KMS-11 (cell line): ENCODE measurements at regions not wholly inside any gene's neighbourhood (a gene's known extent, or its start where the extent isn't known, plus 50 kb on each side); places are given as distances from the start of the nearest gene placed in this dataset.
A peak's percentile ranks its signal among the peaks of the same experiment; 100 is the strongest.

ENCODE experiments used
- H2AFZ ChIP-seq: fragments of 200-600 bp; sonication (generic); 2 replicates; pipeline ENCODE4 v1.6.1; 2016; ENCODE audit warnings: antibody characterized with exemption, mixed run types, low read depth
- H3K27ac ChIP-seq: fragments of 200-600 bp; sonication (generic); 2 replicates; pipeline ENCODE4 v1.6.1; 2016; ENCODE audit warnings: mild to moderate bottlenecking, mixed run types
- H3K27me3 ChIP-seq: fragments of 200-600 bp; sonication (generic); 2 replicates; pipeline ENCODE4 v1.6.1; 2017; ENCODE audit warnings: mild to moderate bottlenecking, low read depth, mixed run types, moderate library complexity; ENCODE audit not compliant: insufficient read depth
- H3K36me3 ChIP-seq: fragments of 200-600 bp; sonication (generic); 2 replicates; pipeline ENCODE4 v1.6.1; 2017; ENCODE audit warnings: mild to moderate bottlenecking, mixed run types; ENCODE audit not compliant: insufficient read depth
- H3K4me1 ChIP-seq: fragments of 200-600 bp; sonication (generic); 2 replicates; pipeline ENCODE4 v1.6.1; 2016; ENCODE audit warnings: mild to moderate bottlenecking, low read depth, mixed run types; ENCODE audit not compliant: poor library complexity, severe bottlenecking
- H3K4me2 ChIP-seq: fragments of 200-600 bp; sonication (generic); 2 replicates; pipeline ENCODE4 v1.7.0; 2016; ENCODE audit warnings: mild to moderate bottlenecking, mixed run types
- H3K4me3 ChIP-seq: fragments of 200-600 bp; sonication (generic); IDR thresholded peaks from 2 replicates; pipeline ENCODE4 v1.6.1; 2017; ENCODE audit warnings: low read depth, low read length, mixed read lengths; ENCODE audit not compliant: insufficient read depth
- H3K79me2 ChIP-seq: fragments of 200-600 bp; sonication (generic); 2 replicates; pipeline ENCODE4 v1.6.1; 2016; ENCODE audit warnings: low read depth, mixed run types; ENCODE audit not compliant: insufficient read depth
- H3K9ac ChIP-seq: fragments of 200-600 bp; sonication (generic); 2 replicates; pipeline ENCODE4 v1.6.1; 2016; ENCODE audit warnings: mild to moderate bottlenecking, mixed run types
- H4K20me1 ChIP-seq: fragments of 200-600 bp; sonication (generic); 2 replicates; pipeline ENCODE4 v1.6.1; 2016; ENCODE audit warnings: mild to moderate bottlenecking, mixed run types; ENCODE audit not compliant: insufficient read depth
- TF ChIP-seq, protein P1 (sequence below): fragments of 200-600 bp; sonication (generic); conservative IDR thresholded peaks from 2 replicates; pipeline ENCODE4 v1.6.1; 2017; ENCODE audit warnings: low read depth, mild to moderate bottlenecking, antibody characterized with exemption, low read length, moderate library complexity, mixed read lengths

DNA sequence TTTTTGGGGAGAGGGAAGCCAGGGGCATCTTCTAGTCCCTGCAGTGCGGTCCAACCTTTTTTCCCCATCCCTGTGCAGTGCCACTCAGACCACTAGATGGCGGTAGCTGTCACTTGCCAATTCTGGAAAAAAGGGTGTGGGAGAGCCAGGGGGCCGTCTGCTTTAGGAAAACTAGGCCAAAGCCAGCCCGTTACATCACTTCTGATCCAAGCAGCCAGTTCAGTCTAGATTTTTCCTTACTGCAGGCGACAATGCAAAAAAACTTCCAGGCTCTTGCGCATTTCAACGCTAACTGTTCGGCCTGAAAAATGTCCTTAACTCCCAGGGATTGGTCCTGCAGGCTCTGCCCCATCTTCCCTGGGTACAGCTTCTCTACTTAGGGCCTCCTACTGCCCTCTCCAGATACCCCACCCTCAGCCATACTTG lies 69.2 kb upstream of the CES5A start:
- Histone ChIP-seq H3K9ac (no peak overlapping the region), H4K20me1 (no peaks in the 10 kb centered on the region), H3K27me3 (no peaks in the 10 kb centered on the region), H3K79me2 (no peaks in the 10 kb centered on the region), H3K4me3 (no peak overlapping the region), H2AFZ (no peak overlapping the region), H3K36me3 (no peaks in the 10 kb centered on the region), H3K4me1 (no peaks in the 10 kb centered on the region), H3K4me2 (no peak overlapping the region), H3K27ac (no peak overlapping the region)
- TF ChIP-seq, protein P1, sequence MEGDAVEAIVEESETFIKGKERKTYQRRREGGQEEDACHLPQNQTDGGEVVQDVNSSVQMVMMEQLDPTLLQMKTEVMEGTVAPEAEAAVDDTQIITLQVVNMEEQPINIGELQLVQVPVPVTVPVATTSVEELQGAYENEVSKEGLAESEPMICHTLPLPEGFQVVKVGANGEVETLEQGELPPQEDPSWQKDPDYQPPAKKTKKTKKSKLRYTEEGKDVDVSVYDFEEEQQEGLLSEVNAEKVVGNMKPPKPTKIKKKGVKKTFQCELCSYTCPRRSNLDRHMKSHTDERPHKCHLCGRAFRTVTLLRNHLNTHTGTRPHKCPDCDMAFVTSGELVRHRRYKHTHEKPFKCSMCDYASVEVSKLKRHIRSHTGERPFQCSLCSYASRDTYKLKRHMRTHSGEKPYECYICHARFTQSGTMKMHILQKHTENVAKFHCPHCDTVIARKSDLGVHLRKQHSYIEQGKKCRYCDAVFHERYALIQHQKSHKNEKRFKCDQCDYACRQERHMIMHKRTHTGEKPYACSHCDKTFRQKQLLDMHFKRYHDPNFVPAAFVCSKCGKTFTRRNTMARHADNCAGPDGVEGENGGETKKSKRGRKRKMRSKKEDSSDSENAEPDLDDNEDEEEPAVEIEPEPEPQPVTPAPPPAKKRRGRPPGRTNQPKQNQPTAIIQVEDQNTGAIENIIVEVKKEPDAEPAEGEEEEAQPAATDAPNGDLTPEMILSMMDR: peak; percentile 91

- no peaks in the 10 kb centered on the region for H3K36me3 ChIP-seq
- TF ChIP-seq, protein P1: no peak
- no peak overlapping the region for H3K4me2 ChIP-seq
- H2AFZ ChIP-seq: no peak overlapping the region
- H3K79me2 ChIP-seq: no peaks in the 10 kb centered on the region
- H3K4me1 ChIP-seq: no peaks in the 10 kb centered on the region
- no peak overlapping the region for H3K27ac ChIP-seq
- no peak overlapping the region for H3K4me3 ChIP-seq
- H3K27me3 ChIP-seq: no peaks in the 10 kb centered on the region
- H4K20me1 ChIP-seq: no peaks in the 10 kb centered on the region
- no peak overlapping the region for H3K9ac ChIP-seq
Measured at GRCh38 chr16:55943267-55943666, 68.1 kb upstream of the CES5A start.

GRCh38 chr16:55942821-55943220 lies 67.6 kb upstream of the CES5A start:
- H3K4me1 ChIP-seq: no peaks in the 10 kb centered on the region
- no peak overlapping the region for H2AFZ ChIP-seq
- no peak overlapping the region for H3K4me3 ChIP-seq
- H3K27ac ChIP-seq: no peak overlapping the region
- no peaks in the 10 kb centered on the region for H3K79me2 ChIP-seq
- H3K27me3 ChIP-seq: no peaks in the 10 kb centered on the region
- H3K9ac ChIP-seq: no peak overlapping the region
- no peaks in the 10 kb centered on the region for H4K20me1 ChIP-seq
- no peaks in the 10 kb centered on the region for H3K36me3 ChIP-seq
- TF ChIP-seq, protein P1: no peak
- H3K4me2 ChIP-seq: no peak overlapping the region

DNA sequence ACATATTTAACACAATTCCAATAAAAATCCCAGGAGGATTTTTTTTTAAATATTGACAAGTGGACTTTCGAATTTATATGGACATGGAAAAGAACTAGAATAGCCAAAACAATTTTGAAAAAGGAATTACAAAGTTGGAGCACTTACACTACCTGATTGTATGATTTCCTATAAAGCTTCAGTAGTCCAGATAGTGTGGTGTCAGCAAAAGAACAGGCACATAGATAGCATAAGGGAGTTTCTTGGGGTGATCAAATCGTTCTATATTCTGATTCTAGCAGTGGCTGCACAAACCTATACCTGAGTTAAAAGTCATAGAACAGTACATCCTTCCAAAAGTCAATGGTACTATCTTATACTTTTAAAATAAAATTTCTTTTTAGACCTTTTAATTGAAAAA lies 66.4 kb upstream of the CES5A start:
- no peak overlapping the region for H3K9ac ChIP-seq
- no peaks in the 10 kb centered on the region for H3K4me1 ChIP-seq
- no peak overlapping the region for H3K27ac ChIP-seq
- H2AFZ ChIP-seq: no peak overlapping the region
- TF ChIP-seq, protein P1: no peak
- no peaks in the 10 kb centered on the region for H4K20me1 ChIP-seq
- H3K4me2 ChIP-seq: no peak overlapping the region
- H3K79me2 ChIP-seq: no peaks in the 10 kb centered on the region
- no peaks in the 10 kb centered on the region for H3K36me3 ChIP-seq
- H3K27me3 ChIP-seq: no peaks in the 10 kb centered on the region
- no peak overlapping the region for H3K4me3 ChIP-seq
